ENCODE measurements at regions not wholly inside any gene's neighbourhood (a gene's known extent, or its start where the extent isn't known, plus 50 kb on each side); places are given as distances from the start of the nearest gene placed in this dataset.

DNA sequence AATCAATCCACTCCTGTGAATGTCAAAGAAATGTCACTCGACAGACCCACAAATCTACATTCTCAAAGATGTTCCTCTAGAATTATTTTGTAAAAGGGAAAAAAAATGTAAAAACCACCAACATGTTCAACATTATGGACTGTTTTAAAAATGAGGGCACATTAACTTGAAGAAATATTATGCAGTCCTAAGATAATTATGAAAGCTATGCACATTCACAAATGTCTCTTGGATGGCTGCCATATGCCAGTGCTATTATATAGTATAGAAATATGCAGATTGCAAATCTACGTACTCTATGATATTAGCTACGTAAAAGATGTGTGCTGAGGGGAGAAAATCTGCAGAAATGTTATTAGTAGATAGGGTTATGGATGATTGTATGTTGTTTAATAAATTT, 334.2 kb downstream of the BMP4 start:
- Histone ChIP-seq H3K14ac (ENCODE audit: low read length) (no peak overlapping the region), H3K9me3 (ENCODE audit: insufficient read depth, low read depth, low read length) (no peaks in the 10 kb centered on the region), H4K91ac (ENCODE audit: low read depth, low read length) (no peak overlapping the region), H3K4ac (ENCODE audit: low read depth, low read length) (no peak overlapping the region), H3K4me2 (ENCODE audit: low read length) (no peak overlapping the region), H2BK5ac (ENCODE audit: low read depth, low read length, poor library complexity) (no peak overlapping the region), H3K27ac (ENCODE audit: low read depth, low read length) (no peak overlapping the region), H4K8ac (ENCODE audit: low read depth, low read length) (no peak overlapping the region), H2AFZ (ENCODE audit: insufficient read depth, low read length, poor library complexity) (no peak overlapping the region), H3K27me3 (ENCODE audit: insufficient read depth, low read length) (peaks cover 2% of the 10 kb centered on the region), H3K18ac (ENCODE audit: low read length) (no peak overlapping the region), H3K36me3 (ENCODE audit: control insufficient read depth in 1 of 2, insufficient read depth in 2 of 2, low read length in 2 of 2) (no peaks in the 10 kb centered on the region), H2BK12ac (ENCODE audit: low read length) (no peak overlapping the region), H3K23ac (ENCODE audit: low read length) (no peak overlapping the region), H3K9ac (ENCODE audit: low read length) (no peak overlapping the region), H3K4me3 (ENCODE audit: low read depth, low read length) (no peak overlapping the region), H2BK120ac (ENCODE audit: insufficient read depth, low read length, poor library complexity) (no peak overlapping the region), H4K12ac (ENCODE audit: low read depth, low read length) (no peak overlapping the region), H2AK5ac (ENCODE audit: low read length) (no peak overlapping the region), H3K4me1 (ENCODE audit: control insufficient read depth in 1 of 2, insufficient read depth in 2 of 2, low read length in 2 of 2) (peaks cover 0 to 2% of the 10 kb centered on the region in 2 experiments), H3K79me2 (ENCODE audit: control insufficient read depth, insufficient read depth, low read length, poor library complexity) (no peaks in the 10 kb centered on the region), H3K79me1 (ENCODE audit: low read length) (no peaks in the 10 kb centered on the region)
- peak in 1 of 2 donors; percentile 21 for DNase-seq
- no CpG with 5 or more reads among the region's 3 CpGs for WGBS (ENCODE audit: extremely low coverage, insufficient coverage, insufficient read length)

- H4K8ac ChIP-seq (ENCODE audit: low read depth, low read length): no peak overlapping the region
- H2BK120ac ChIP-seq (ENCODE audit: insufficient read depth, low read length, poor library complexity): no peak overlapping the region
- H3K36me3 ChIP-seq (ENCODE audit: control insufficient read depth in 1 of 2, insufficient read depth in 2 of 2, low read length in 2 of 2): no peaks in the 10 kb centered on the region
- no peak overlapping the region for H3K4me2 ChIP-seq (ENCODE audit: low read length)
- H3K18ac ChIP-seq (ENCODE audit: low read length): no peak overlapping the region
- H3K4me1 ChIP-seq (ENCODE audit: control insufficient read depth in 1 of 2, insufficient read depth in 2 of 2, low read length in 2 of 2): peaks cover 0 to 2% of the 10 kb centered on the region in 2 experiments
- no peak overlapping the region for H2BK12ac ChIP-seq (ENCODE audit: low read length)
- no peak overlapping the region for H4K12ac ChIP-seq (ENCODE audit: low read depth, low read length)
- H2BK5ac ChIP-seq (ENCODE audit: low read depth, low read length, poor library complexity): no peak overlapping the region
- peaks cover 2% of the 10 kb centered on the region for H3K27me3 ChIP-seq (ENCODE audit: insufficient read depth, low read length)
- no peak overlapping the region for H3K4me3 ChIP-seq (ENCODE audit: low read depth, low read length)
- H3K14ac ChIP-seq (ENCODE audit: low read length): no peak overlapping the region
- no peak overlapping the region for H2AK5ac ChIP-seq (ENCODE audit: low read length)
- WGBS (ENCODE audit: extremely low coverage, insufficient coverage, insufficient read length): no CpG with 5 or more reads among the region's 2 CpGs
- H3K79me2 ChIP-seq (ENCODE audit: control insufficient read depth, insufficient read depth, low read length, poor library complexity): no peaks in the 10 kb centered on the region
- H3K9me3 ChIP-seq (ENCODE audit: insufficient read depth, low read depth, low read length): no peaks in the 10 kb centered on the region
- H4K91ac ChIP-seq (ENCODE audit: low read depth, low read length): no peak overlapping the region
- H3K27ac ChIP-seq (ENCODE audit: low read depth, low read length): no peak overlapping the region
- H3K9ac ChIP-seq (ENCODE audit: low read length): no peak overlapping the region
- DNase-seq: no peak
- no peak overlapping the region for H3K23ac ChIP-seq (ENCODE audit: low read length)
- no peak overlapping the region for H3K4ac ChIP-seq (ENCODE audit: low read depth, low read length)
- H3K79me1 ChIP-seq (ENCODE audit: low read length): no peaks in the 10 kb centered on the region
- H2AFZ ChIP-seq (ENCODE audit: insufficient read depth, low read length, poor library complexity): no peak overlapping the region
Observed at GRCh38 chr14:53621921-53622320, 334.7 kb downstream of the BMP4 start.

- Histone ChIP-seq H3K79me1 (ENCODE audit: low read length) (no peaks in the 10 kb centered on the region), H3K9ac (ENCODE audit: low read length) (no peak overlapping the region), H3K4me2 (ENCODE audit: low read length) (no peak overlapping the region), H3K27me3 (ENCODE audit: insufficient read depth, low read length) (no peaks in the 10 kb centered on the region), H3K79me2 (ENCODE audit: control insufficient read depth, insufficient read depth, low read length, poor library complexity) (no peaks in the 10 kb centered on the region), H2AFZ (ENCODE audit: insufficient read depth, low read length, poor library complexity) (no peak overlapping the region), H3K27ac (ENCODE audit: low read depth, low read length) (no peak overlapping the region), H3K4me3 (ENCODE audit: low read depth, low read length) (no peak overlapping the region), H3K4me1 (ENCODE audit: control insufficient read depth in 1 of 2, insufficient read depth in 2 of 2, low read length in 2 of 2) (peaks cover 0 to 2% of the 10 kb centered on the region in 2 experiments), H4K12ac (ENCODE audit: low read depth, low read length) (no peak overlapping the region), H2BK120ac (ENCODE audit: insufficient read depth, low read length, poor library complexity) (no peak overlapping the region), H4K91ac (ENCODE audit: low read depth, low read length) (no peak overlapping the region), H3K4ac (ENCODE audit: low read depth, low read length) (no peak overlapping the region), H4K8ac (ENCODE audit: low read depth, low read length) (no peak overlapping the region), H3K9me3 (ENCODE audit: insufficient read depth, low read depth, low read length) (no peaks in the 10 kb centered on the region), H2AK5ac (ENCODE audit: low read length) (no peak overlapping the region), H3K18ac (ENCODE audit: low read length) (no peak overlapping the region), H2BK12ac (ENCODE audit: low read length) (no peak overlapping the region), H2BK5ac (ENCODE audit: low read depth, low read length, poor library complexity) (no peak overlapping the region), H3K36me3 (ENCODE audit: control insufficient read depth in 1 of 2, insufficient read depth in 2 of 2, low read length in 2 of 2) (no peaks in the 10 kb centered on the region), H3K14ac (ENCODE audit: low read length) (no peak overlapping the region), H3K23ac (ENCODE audit: low read length) (no peak overlapping the region)
- DNase-seq: no peak
- no CpG with 5 or more reads among the region's 3 CpGs for WGBS (ENCODE audit: extremely low coverage, insufficient coverage, insufficient read length)
Observed at GRCh38 chr14:53621433-53621832, 335.2 kb downstream of the BMP4 start.

- no CpG with 5 or more reads among the region's 1 CpG for WGBS (ENCODE audit: extremely low coverage, insufficient coverage, insufficient read length)
- Histone ChIP-seq H3K14ac (ENCODE audit: low read length) (no peak overlapping the region), H3K4me1 (ENCODE audit: control insufficient read depth in 1 of 2, insufficient read depth in 2 of 2, low read length in 2 of 2) (peaks cover 0 to 2% of the 10 kb centered on the region in 2 experiments), H3K36me3 (ENCODE audit: control insufficient read depth in 1 of 2, insufficient read depth in 2 of 2, low read length in 2 of 2) (no peaks in the 10 kb centered on the region), H3K27ac (ENCODE audit: low read depth, low read length) (no peak overlapping the region), H2AFZ (ENCODE audit: insufficient read depth, low read length, poor library complexity) (no peak overlapping the region), H4K8ac (ENCODE audit: low read depth, low read length) (no peak overlapping the region), H2AK5ac (ENCODE audit: low read length) (no peak overlapping the region), H3K27me3 (ENCODE audit: insufficient read depth, low read length) (no peaks in the 10 kb centered on the region), H3K4me3 (ENCODE audit: low read depth, low read length) (no peak overlapping the region), H3K79me1 (ENCODE audit: low read length) (no peaks in the 10 kb centered on the region), H3K18ac (ENCODE audit: low read length) (no peak overlapping the region), H3K4ac (ENCODE audit: low read depth, low read length) (no peak overlapping the region), H2BK5ac (ENCODE audit: low read depth, low read length, poor library complexity) (no peak overlapping the region), H3K79me2 (ENCODE audit: control insufficient read depth, insufficient read depth, low read length, poor library complexity) (no peaks in the 10 kb centered on the region), H3K23ac (ENCODE audit: low read length) (no peak overlapping the region), H3K9me3 (ENCODE audit: insufficient read depth, low read depth, low read length) (no peaks in the 10 kb centered on the region), H3K9ac (ENCODE audit: low read length) (no peak overlapping the region), H2BK120ac (ENCODE audit: insufficient read depth, low read length, poor library complexity) (no peak overlapping the region), H4K91ac (ENCODE audit: low read depth, low read length) (no peak overlapping the region), H4K12ac (ENCODE audit: low read depth, low read length) (no peak overlapping the region), H3K4me2 (ENCODE audit: low read length) (no peak overlapping the region), H2BK12ac (ENCODE audit: low read length) (no peak overlapping the region)
- no peak for DNase-seq
Observed at GRCh38 chr14:53620890-53621289, 335.7 kb downstream of the BMP4 start.
